NCI-H510A treated with DMSO at 0.1 percent for 48 hours (cell line): ENCODE measurements at regions not wholly inside any gene's neighbourhood (a gene's known extent, or its start where the extent isn't known, plus 50 kb on each side); places are given as distances from the start of the nearest gene placed in this dataset.
A peak's percentile ranks its signal among the peaks of the same experiment; 100 is the strongest.

Experiments
- DNase-seq: peaks from one replicate; lab custom pipeline; 2025; lab: John Stamatoyannopoulos, UW

GRCh38 chr5:29949301-29949872 is 1244.1 kb upstream of the CDH6 start:
- DNase-seq = no peak

GRCh38 chr5:29944327-29944726 is 1249.2 kb upstream of the CDH6 start:
- DNase-seq = no peak

GRCh38 chr5:29942089-29942488 is 1251.4 kb upstream of the CDH6 start:
- DNase-seq = no peak

GRCh38 chr5:29939988-29940387 is 1253.5 kb upstream of the CDH6 start:
- no peak for DNase-seq

- no peak for DNase-seq
These were observed 1258.1 kb upstream of the CDH6 start for GRCh38 chr5:29935371-29935770.

- no peak for DNase-seq
These were observed 1263.2 kb upstream of the CDH6 start for GRCh38 chr5:29930316-29930715.

GRCh38 chr5:29924107-29924506 is 1269.4 kb upstream of the CDH6 start:
- no peak for DNase-seq

- DNase-seq = no peak
These were observed 1287.7 kb upstream of the CDH6 start for GRCh38 chr5:29905626-29906353.

GRCh38 chr5:29902859-29903258 is 1290.6 kb upstream of the CDH6 start:
- DNase-seq = no peak

GRCh38 chr5:29899583-29899982 is 1293.9 kb upstream of the CDH6 start:
- no peak for DNase-seq

GRCh38 chr5:29897916-29898315 is 1295.6 kb upstream of the CDH6 start:
- no peak for DNase-seq

GRCh38 chr5:29896646-29897045 is 1296.8 kb upstream of the CDH6 start:
- DNase-seq = no peak

GRCh38 chr5:29894668-29895067 is 1298.8 kb upstream of the CDH6 start:
- no peak for DNase-seq

GRCh38 chr5:29889051-29889450 is 1304.4 kb upstream of the CDH6 start:
- DNase-seq = no peak

- DNase-seq = no peak
These were observed 1307.9 kb upstream of the CDH6 start for GRCh38 chr5:29885595-29885994.

- no peak for DNase-seq
These were observed 1311.5 kb upstream of the CDH6 start for GRCh38 chr5:29882036-29882435.

- DNase-seq = no peak
These were observed 1314.1 kb upstream of the CDH6 start for GRCh38 chr5:29879401-29879800.

GRCh38 chr5:29878599-29878998 is 1314.9 kb upstream of the CDH6 start:
- no peak for DNase-seq

GRCh38 chr5:29867155-29867554 is 1326.3 kb upstream of the CDH6 start:
- no peak for DNase-seq

GRCh38 chr5:29853711-29854220 is 1339.7 kb upstream of the CDH6 start:
- DNase-seq = peak; percentile 42

GRCh38 chr5:29852329-29852728 is 1341.2 kb upstream of the CDH6 start:
- no peak for DNase-seq

GRCh38 chr5:29845206-29845605 is 1348.3 kb upstream of the CDH6 start:
- DNase-seq = no peak

GRCh38 chr5:29833394-29833793 is 1360.1 kb upstream of the CDH6 start:
- no peak for DNase-seq

- DNase-seq = no peak
These were observed 1371.0 kb upstream of the CDH6 start for GRCh38 chr5:29822521-29822920.
